ENCODE measurements at regions not wholly inside any gene's neighbourhood (a gene's known extent, or its start where the extent isn't known, plus 50 kb on each side); places are given as distances from the start of the nearest gene placed in this dataset.

GRCh38 chr1:4085546-4085945 lies 185.5 kb upstream of the C1orf174 start:
- TF ChIP-seq RAD21 (IDR thresholded peaks at IDR 0.05; ENCODE audit: low read length) (no peak), SMC3 (IDR thresholded peaks at IDR 0.05; ENCODE audit: low read depth, low read length) (no peak), ELK1 (IDR thresholded peaks at IDR 0.05; ENCODE audit: borderline replicate concordance, low read depth, low read length) (no peak), POLR2A (IDR thresholded peaks at IDR 0.05; ENCODE audit: low read depth, low read length) (no peak), CTCF (conservative IDR thresholded peaks at IDR 0.05; ENCODE audit: low read depth, low read length) (no peak), USF2 (IDR thresholded peaks at IDR 0.05; ENCODE audit: low read depth, low read length) (no peak), FOS (IDR thresholded peaks at IDR 0.05; ENCODE audit: low read depth, low read length) (no peak), RFX5 (IDR thresholded peaks at IDR 0.05; ENCODE audit: low read depth, low read length) (no peak), CEBPB (IDR thresholded peaks at IDR 0.05; ENCODE audit: low read depth, low read length) (no peak), MAZ (IDR thresholded peaks at IDR 0.05; ENCODE audit: borderline replicate concordance, low read depth, low read length) (no peak), MAFK (IDR thresholded peaks at IDR 0.05; ENCODE audit: low read depth, low read length) (no peak)
